ENCODE measurements at regions not wholly inside any gene's neighbourhood (a gene's known extent, or its start where the extent isn't known, plus 50 kb on each side); places are given as distances from the start of the nearest gene placed in this dataset.
"Not testable (repeated sequence)": the region's sequence is repeated elsewhere in the genome, so short reads cannot be mapped to it uniquely, and the experiment has no call there.

GRCh38 chr14:92250366-92250765 is 72.6 kb upstream of the SLC24A4 start:
- not testable (repeated sequence) for TF ChIP-seq CTCF (IDR thresholded peaks at IDR 0.05; ENCODE audit: low read length); EZH2phosphoT487 (IDR thresholded peaks at IDR 0.05; ENCODE audit: low read length); EZH2 (optimal IDR thresholded peaks at IDR 0.05; ENCODE audit: low read depth, low read length)
